Endothelial cell of umbilical vein (primary cell): ENCODE measurements at regions not wholly inside any gene's neighbourhood (a gene's known extent, or its start where the extent isn't known, plus 50 kb on each side); places are given as distances from the start of the nearest gene placed in this dataset.

ENCODE experiments used
- BruUV-seq: library from RNA; stranded (reverse); fragments of 400-500 nt; replicated peaks from 2 replicates; lab custom pipeline; 2021; lab: Mats Ljungman, UMichigan
- CTCF ChIA-PET: fragments of 300-600, 350-600 bp; sonication (Branson Sonifier 250); formaldehyde crosslinking; loops from one replicate; lab custom pipeline; 2021; ENCODE audit warnings: antibody characterized with exemption, inconsistent platforms; lab: Charles Lee
- POLR2A ChIA-PET: fragments of 300-600, 350-600 bp; sonication (Branson Sonifier 250); formaldehyde crosslinking; loops from one replicate; lab custom pipeline; 2021; ENCODE audit warnings: antibody characterized with exemption, inconsistent platforms; lab: Charles Lee
- DNase-seq: peaks from one replicate; pipeline ENCODE4 v3.0.0-alpha.2; 2011; ENCODE audit warnings: low read depth, low spot score
- FAIRE-seq: peaks from 2 replicates; lab custom pipeline; 2011; peaks lifted over from hg19 to GRCh38; lab: Jason Lieb, UNC
- H2AFZ ChIP-seq: 2 replicates; pipeline ENCODE4 v1.6.0; 2012; ENCODE audit warnings: low read depth, low read length, control low read depth, inconsistent platforms
- H3K27ac ChIP-seq: 2 replicates; pipeline ENCODE4 v1.5.1; 2011; ENCODE audit warnings: low read depth, mild to moderate bottlenecking, control low read depth, low read length, moderate library complexity; ENCODE audit not compliant: insufficient read depth
- H3K27me3 ChIP-seq, 2 experiments: 2 replicates each; pipeline versions ENCODE4 v1.6.0 to v1.6.1; 2011; ENCODE audit warnings: low read length in 2 of 2, mixed read lengths in 1 of 2; ENCODE audit not compliant: control insufficient read depth in 2 of 2, insufficient read depth in 2 of 2
- H3K36me3 ChIP-seq, 2 experiments: 2 replicates in 1 of 2; 3 replicates in 1 of 2; pipeline ENCODE4 v1.5.1; 2011; ENCODE audit warnings: low read length in 2 of 2, mild to moderate bottlenecking in 1 of 2, moderate library complexity in 1 of 2; ENCODE audit not compliant: control insufficient read depth in 2 of 2, insufficient read depth in 2 of 2; ENCODE audit errors: extremely low read depth in 1 of 2
- H3K4me1 ChIP-seq: 3 replicates; pipeline ENCODE4 v1.5.1; 2011; ENCODE audit warnings: mild to moderate bottlenecking, low read length; ENCODE audit not compliant: control insufficient read depth, insufficient read depth; ENCODE audit errors: extremely low read depth
- H3K4me2 ChIP-seq: 2 replicates; pipeline ENCODE4 v1.6.1; 2011; ENCODE audit warnings: low read length, control low read depth, mixed read lengths; ENCODE audit not compliant: insufficient read depth
- H3K4me3 ChIP-seq, 3 experiments: fragments of 200-600 bp in 1 of 3; sonication (generic), shearing (Covaris generic) in 1 of 3; replicated peaks in 1 of 3; 2 replicates each; pipeline ENCODE4 v1.5.1; 2011 to 2016; ENCODE audit warnings: control low read depth in 3 of 3, low read length in 3 of 3, mild to moderate bottlenecking in 2 of 3, inconsistent platforms in 1 of 3, low read depth in 1 of 3, moderate library complexity in 1 of 3; ENCODE audit not compliant: insufficient read depth in 1 of 3
- H3K79me2 ChIP-seq: 2 replicates; pipeline ENCODE4 v1.6.0; 2012; ENCODE audit warnings: low read length, inconsistent platforms; ENCODE audit not compliant: control insufficient read depth, insufficient read depth
- H3K9ac ChIP-seq: replicated peaks from 2 replicates; pipeline ENCODE3; 2011; ENCODE audit warnings: low read length, control low read depth; ENCODE audit not compliant: insufficient read depth; ENCODE audit errors: extremely low read depth
- H3K9me1 ChIP-seq: replicated peaks from 3 replicates; pipeline ENCODE4 v1.6.0; 2011; ENCODE audit warnings: mild to moderate bottlenecking, low read length; ENCODE audit not compliant: control insufficient read depth, insufficient read depth; ENCODE audit errors: extremely low read depth
- H3K9me3 ChIP-seq: replicated peaks from 2 replicates; pipeline ENCODE4 v1.5.1; 2012; ENCODE audit warnings: low read length, inconsistent platforms; ENCODE audit not compliant: control insufficient read depth, insufficient read depth
- H4K20me1 ChIP-seq: replicated peaks from 2 replicates; pipeline ENCODE3; 2011; ENCODE audit warnings: mild to moderate bottlenecking, low read length; ENCODE audit not compliant: control insufficient read depth, insufficient read depth; ENCODE audit errors: extremely low read depth
- CTCF ChIP-seq, 2 donors: IDR thresholded peaks; 1 replicate in 1 of 2; 2 replicates in 1 of 2; pipeline ENCODE4 v1.5.1; 2011; ENCODE audit warnings: low read length in 2 of 2, mild to moderate bottlenecking in 2 of 2, moderate library complexity in 2 of 2, control low read depth in 1 of 2, inconsistent platforms in 1 of 2, low read depth in 1 of 2; ENCODE audit not compliant: insufficient read depth in 1 of 2; ENCODE audit errors: extremely low read depth in 1 of 2
- EZH2 ChIP-seq: IDR thresholded peaks from 2 replicates; pipeline ENCODE4 v1.6.1; 2012; ENCODE audit warnings: borderline replicate concordance, low read depth, mild to moderate bottlenecking, moderate library complexity, low read length, inconsistent platforms; ENCODE audit not compliant: severe bottlenecking
- FOS ChIP-seq: IDR thresholded peaks from 2 replicates; pipeline ENCODE4 v1.6.1; 2011; ENCODE audit warnings: mild to moderate bottlenecking, low read length, moderate library complexity, borderline replicate concordance; ENCODE audit not compliant: insufficient read depth
- GATA2 ChIP-seq: IDR thresholded peaks from 2 replicates; pipeline ENCODE4 v1.7.0; 2011; ENCODE audit warnings: low read depth, mild to moderate bottlenecking, moderate library complexity, mixed read lengths, low read length; ENCODE audit not compliant: insufficient read length, insufficient read depth
- JUN ChIP-seq: IDR thresholded peaks from 2 replicates; pipeline ENCODE4 v1.6.1; 2011; ENCODE audit warnings: borderline replicate concordance, low read depth; ENCODE audit not compliant: insufficient read length, insufficient read depth
- MAX ChIP-seq: IDR thresholded peaks from 2 replicates; pipeline ENCODE4 v1.6.1; 2011; ENCODE audit not compliant: insufficient read depth, insufficient read length
- MYC ChIP-seq: IDR thresholded peaks from one replicate; pipeline ENCODE4 v1.6.1; 2011; ENCODE audit warnings: mild to moderate bottlenecking, low read depth, low read length
- POLR2A ChIP-seq: IDR thresholded peaks from 2 replicates; pipeline ENCODE4 v1.6.1; 2012; ENCODE audit warnings: low read depth, mild to moderate bottlenecking, control low read depth, low read length
- POLR2AphosphoS5 ChIP-seq: IDR thresholded peaks from 2 replicates; pipeline ENCODE4 v1.6.1; 2012; ENCODE audit warnings: low read depth, mild to moderate bottlenecking, control low read depth, low read length, moderate library complexity; ENCODE audit not compliant: insufficient read depth
- dilution Hi-C: fragments of 300-500 bp; cut with MboI; formaldehyde crosslinking; loops from one replicate; pipeline ENCODE4 v1.15.0; 2019; ENCODE audit warnings: low sequenced_read_pairs; ENCODE audit not compliant: extremely low pct_ligation_motif_present
- intact Hi-C: fragments of 100-400 bp; cut with micrococcal nuclease; formaldehyde crosslinking; loops from one replicate; pipeline ENCODE4 v1.10.0; 2022

- H4K20me1 ChIP-seq: no peaks in the 10 kb centered on the region
- H3K9ac ChIP-seq: no peak overlapping the region
- H3K4me3 ChIP-seq: no peak overlapping the region
- H2AFZ ChIP-seq: no peak overlapping the region
- H3K27me3 ChIP-seq: no peaks in the 10 kb centered on the region
- dilution Hi-C loops (no loop called here), intact Hi-C loops (no loop called here)
- ChIA-PET POLR2A (no interaction called here), CTCF (no interaction called here)
- H3K79me2 ChIP-seq: no peaks in the 10 kb centered on the region
- DNase-seq: no peak
- no peak overlapping the region for H3K4me2 ChIP-seq
- TF ChIP-seq EZH2: no peak
- no peak for TF ChIP-seq FOS
- TF ChIP-seq MYC: no peak
- no peak for TF ChIP-seq JUN
- TF ChIP-seq POLR2AphosphoS5: no peak
- TF ChIP-seq CTCF (IDR thresholded peaks at IDR 0.05; ENCODE audit: extremely low read depth in 1 of 2, insufficient read depth in 1 of 2, low read depth in 1 of 2, low read length in 2 of 2): no peak
- no peak for TF ChIP-seq MAX
- no peak for TF ChIP-seq GATA2
- TF ChIP-seq POLR2A: no peak
- FAIRE-seq: no peak
- H3K36me3 ChIP-seq: no peaks in the 10 kb centered on the region
- H3K4me1 ChIP-seq: no peaks in the 10 kb centered on the region
- no peak overlapping the region for H3K27ac ChIP-seq
- BruUV-seq: no TSS peak
- H3K9me1 ChIP-seq: no peaks in the 10 kb centered on the region
- peaks cover 5% of the 10 kb centered on the region for H3K9me3 ChIP-seq
Measured at GRCh38 chr2:125679903-125680302, 976.1 kb upstream of the GYPC start.
